ENCODE measurements at regions not wholly inside any gene's neighbourhood (a gene's known extent, or its start where the extent isn't known, plus 50 kb on each side); places are given as distances from the start of the nearest gene placed in this dataset.

DNA sequence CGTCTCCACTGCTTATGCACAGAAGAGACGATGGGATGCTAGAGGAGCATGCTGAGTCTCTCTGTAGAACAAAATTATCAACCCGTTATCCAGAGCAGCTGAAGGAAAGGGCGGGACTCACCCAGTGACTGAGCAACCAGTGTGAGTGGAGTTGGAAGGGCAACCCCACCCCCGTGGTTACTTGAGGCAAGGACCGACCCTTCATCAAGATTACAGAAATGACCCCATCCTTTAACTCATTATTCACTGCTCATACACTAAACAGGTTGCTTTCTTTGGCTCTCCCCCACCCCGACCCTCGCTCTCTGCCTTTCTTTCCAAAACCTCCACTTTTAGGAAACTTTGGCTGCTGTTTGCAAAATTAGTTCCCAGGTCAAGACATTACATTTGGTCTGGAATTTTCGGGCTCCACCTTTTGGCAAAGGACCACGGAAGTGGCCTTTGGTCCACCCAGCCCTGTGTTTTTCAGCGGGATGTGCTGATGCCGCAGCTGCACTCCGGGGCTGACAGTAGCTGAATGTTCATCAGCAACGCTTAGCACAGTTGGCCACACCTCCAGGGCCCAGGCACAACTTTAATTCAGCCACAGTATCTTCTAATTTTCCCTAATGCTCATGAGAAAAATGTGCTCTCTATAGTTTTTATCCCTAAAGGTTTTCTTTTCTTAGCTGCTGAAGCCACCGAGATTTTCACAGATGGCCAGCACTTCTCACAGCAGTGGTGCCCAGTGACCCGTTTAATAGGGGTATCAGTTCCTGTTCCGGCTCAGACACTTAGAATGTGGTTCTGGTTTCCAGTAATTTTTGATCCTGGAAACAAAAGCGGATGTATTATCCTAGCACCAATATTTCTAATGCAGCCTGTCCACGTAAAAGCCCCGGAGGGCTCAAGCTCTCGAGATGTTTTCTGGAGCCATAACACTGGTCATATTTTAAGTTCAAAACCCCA lies 103.6 kb upstream of the NXT1 start (continued):
- TF ChIP-seq IKZF1 (conservative IDR thresholded peaks at IDR 0.05) (peak; percentile 32; the same call in 1 of the 2 replicates), NR2C1 (IDR thresholded peaks at IDR 0.05) (peak; percentile 75)

DNA sequence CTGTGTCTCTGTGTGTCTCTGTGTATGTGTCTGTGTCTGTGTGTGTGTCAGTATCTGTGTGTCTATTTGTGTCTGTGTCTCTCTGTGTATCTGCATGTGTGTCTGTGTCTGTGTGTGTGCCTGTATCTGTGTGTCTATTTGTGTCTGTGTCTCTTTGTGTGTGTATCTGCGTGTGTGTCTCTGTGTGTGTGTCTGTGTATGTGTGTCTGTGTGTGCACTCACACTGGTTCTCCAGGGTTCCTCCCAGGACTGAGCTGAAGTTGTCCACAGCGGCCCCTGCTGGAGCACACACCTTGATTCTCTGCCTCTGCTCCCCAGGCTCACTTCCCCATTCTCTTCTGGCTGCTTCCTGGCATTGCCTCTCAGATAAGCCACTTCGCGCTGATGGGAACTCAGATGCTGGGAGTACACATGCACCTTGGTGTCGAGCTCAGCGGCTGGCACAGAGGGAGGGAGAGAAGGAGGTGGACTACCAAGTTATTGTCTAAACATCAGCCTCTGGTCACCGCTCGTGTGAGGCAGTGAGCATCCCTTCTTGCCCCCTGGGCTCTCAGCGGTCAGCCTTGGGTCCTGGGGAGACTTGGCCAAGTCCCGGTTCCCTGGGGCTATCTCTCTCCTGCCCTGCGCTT lies 104.9 kb upstream of the NXT1 start:
- Histone ChIP-seq H3K4me3 (no peak overlapping the region), H3K4me1 (ENCODE audit: control insufficient read depth, insufficient read depth, low read length) (peaks cover 24% of the 10 kb centered on the region), H3K4me2 (ENCODE audit: control insufficient read depth, insufficient read depth) (no peak overlapping the region; the same call in 1 of the 2 replicates), H3K79me2 (ENCODE audit: control insufficient read depth, insufficient read depth, low read length) (no peaks in the 10 kb centered on the region), H3K36me3 (ENCODE audit: control insufficient read depth in 2 of 2, insufficient read depth in 2 of 2, low read length in 1 of 2) (no peaks in the 10 kb centered on the region), H3K9me3 (replicated peaks; ENCODE audit: control insufficient read depth, insufficient read depth, low read length) (no peaks in the 10 kb centered on the region; the same call in 2 of the 3 replicates), H4K20me1 (ENCODE audit: control insufficient read depth, insufficient read depth) (no peaks in the 10 kb centered on the region), H2AFZ (ENCODE audit: control insufficient read depth, low read depth, low read length) (no peak overlapping the region), H3K9ac (ENCODE audit: control insufficient read depth, insufficient read depth, low read length) (no peak overlapping the region), H3K27me3 (replicated peaks in 1 of 2; ENCODE audit: control insufficient read depth in 2 of 2, insufficient read depth in 2 of 2, low read length in 1 of 2) (no peaks in the 10 kb centered on the region), H3K27ac (ENCODE audit: control insufficient read depth, insufficient read depth) (no peak overlapping the region)
- ChIA-PET SMC1A (ENCODE audit: uncharacterized antibody, unreplicated experiment) (interaction anchor here (1.8 to 2.1 kb wide), 2 partner anchors 44 to 554 kb away, joined by 4 to 5 read pairs; no protein-coding TSS in a partner anchor), RAD21 (ENCODE audit: unreplicated experiment) (interaction anchor here (0.5 to 3.1 kb wide), 5 partner anchors 11 to 554 kb away, joined by 3 to 12 read pairs (median 4); no protein-coding TSS in a partner anchor), POLR2A (interaction anchor here (0.5 kb wide), 1 partner anchor 188 kb away, joined by 3 read pairs; no protein-coding TSS in a partner anchor), CTCF (interaction anchor here (0.7 to 4.7 kb wide), 14 partner anchors 11 to 894 kb away, joined by 3 to 31 read pairs (median 4); no protein-coding TSS in a partner anchor)
- DNase-seq (ENCODE audit: low read depth, low spot score) (peak; percentile 48), ATAC-seq (peak; percentile 97), FAIRE-seq (peak; percentile 77)
- in situ Hi-C loops (cut with MboI), result loop anchor here (10.0 to 25.0 kb wide), 2 partner anchors 551 to 908 kb away; no protein-coding TSS in a partner anchor
- 23% methylated on average over 9 of the region's 11 CpGs for WGBS (ENCODE audit: insufficient coverage, insufficient replicate concordance, low lambda C conversion rate, missing lambda C conversion rate)
- intact Hi-C loops (cut with micrococcal nuclease; ENCODE audit: unreplicated experiment), result no loop called here
- no TSS peak for BruUV-seq (replicated peaks)
- TF ChIP-seq SPI1 (IDR thresholded peaks at IDR 0.05; ENCODE audit: borderline replicate concordance, insufficient read depth, low read depth, low read length) (peak; percentile 96), TCF7 (IDR thresholded peaks at IDR 0.05; ENCODE audit: borderline replicate concordance) (no peak), RAD21 (IDR thresholded peaks at IDR 0.05; ENCODE audit: insufficient read depth, low read depth, low read length) (peak; percentile 56), DPF2 (IDR thresholded peaks at IDR 0.05) (0 out of 2 replicates have a peak, but pooled peaks have one; percentile 14), IRF4 (IDR thresholded peaks at IDR 0.05; ENCODE audit: low read depth, low read length) (peak; percentile 83), HDGF (IDR thresholded peaks at IDR 0.05) (0 out of 2 replicates have a peak, but pooled peaks have one; percentile 63), CTCF (IDR thresholded peaks at IDR 0.05 in 2 of 3, conservative IDR thresholded peaks at IDR 0.05 in 1 of 3; ENCODE audit: control insufficient read depth in 2 of 3, extremely low read depth in 1 of 3, insufficient read depth in 1 of 3, low read depth in 3 of 3, low read length in 3 of 3) (peak; percentile 71 to 77 (median 75)), SMC3 (IDR thresholded peaks at IDR 0.05; ENCODE audit: borderline replicate concordance, low read length) (peak; percentile 59; the same call in 1 of the 2 replicates), MEF2B (IDR thresholded peaks at IDR 0.05; ENCODE audit: partially characterized antibody, poor library complexity, severe bottlenecking) (no peak)
- TF ChIP-seq, protein P1, sequence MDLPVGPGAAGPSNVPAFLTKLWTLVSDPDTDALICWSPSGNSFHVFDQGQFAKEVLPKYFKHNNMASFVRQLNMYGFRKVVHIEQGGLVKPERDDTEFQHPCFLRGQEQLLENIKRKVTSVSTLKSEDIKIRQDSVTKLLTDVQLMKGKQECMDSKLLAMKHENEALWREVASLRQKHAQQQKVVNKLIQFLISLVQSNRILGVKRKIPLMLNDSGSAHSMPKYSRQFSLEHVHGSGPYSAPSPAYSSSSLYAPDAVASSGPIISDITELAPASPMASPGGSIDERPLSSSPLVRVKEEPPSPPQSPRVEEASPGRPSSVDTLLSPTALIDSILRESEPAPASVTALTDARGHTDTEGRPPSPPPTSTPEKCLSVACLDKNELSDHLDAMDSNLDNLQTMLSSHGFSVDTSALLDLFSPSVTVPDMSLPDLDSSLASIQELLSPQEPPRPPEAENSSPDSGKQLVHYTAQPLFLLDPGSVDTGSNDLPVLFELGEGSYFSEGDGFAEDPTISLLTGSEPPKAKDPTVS (IDR thresholded peaks at IDR 0.05; ENCODE audit: low read depth, low read length), result no peak
- TF ChIP-seq, protein P2, sequence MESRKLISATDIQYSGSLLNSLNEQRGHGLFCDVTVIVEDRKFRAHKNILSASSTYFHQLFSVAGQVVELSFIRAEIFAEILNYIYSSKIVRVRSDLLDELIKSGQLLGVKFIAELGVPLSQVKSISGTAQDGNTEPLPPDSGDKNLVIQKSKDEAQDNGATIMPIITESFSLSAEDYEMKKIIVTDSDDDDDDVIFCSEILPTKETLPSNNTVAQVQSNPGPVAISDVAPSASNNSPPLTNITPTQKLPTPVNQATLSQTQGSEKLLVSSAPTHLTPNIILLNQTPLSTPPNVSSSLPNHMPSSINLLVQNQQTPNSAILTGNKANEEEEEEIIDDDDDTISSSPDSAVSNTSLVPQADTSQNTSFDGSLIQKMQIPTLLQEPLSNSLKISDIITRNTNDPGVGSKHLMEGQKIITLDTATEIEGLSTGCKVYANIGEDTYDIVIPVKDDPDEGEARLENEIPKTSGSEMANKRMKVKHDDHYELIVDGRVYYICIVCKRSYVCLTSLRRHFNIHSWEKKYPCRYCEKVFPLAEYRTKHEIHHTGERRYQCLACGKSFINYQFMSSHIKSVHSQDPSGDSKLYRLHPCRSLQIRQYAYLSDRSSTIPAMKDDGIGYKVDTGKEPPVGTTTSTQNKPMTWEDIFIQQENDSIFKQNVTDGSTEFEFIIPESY (IDR thresholded peaks at IDR 0.05), result no peak

All from GM12878 (cell line).